ENCODE measurements at regions not wholly inside any gene's neighbourhood (a gene's known extent, or its start where the extent isn't known, plus 50 kb on each side); places are given as distances from the start of the nearest gene placed in this dataset.

- TF ChIP-seq CTCF (IDR thresholded peaks at IDR 0.05; ENCODE audit: control insufficient read depth, insufficient read depth, low read depth, low read length, missing control alignments): no peak
- H3K4me3 ChIP-seq (ENCODE audit: control insufficient read depth, low read depth, low read length): no peak overlapping the region
- DNase-seq (ENCODE audit: low read depth): no peak
Observed at GRCh38 chrX:16039834-16040233, 83.5 kb upstream of the GRPR start.

DNA sequence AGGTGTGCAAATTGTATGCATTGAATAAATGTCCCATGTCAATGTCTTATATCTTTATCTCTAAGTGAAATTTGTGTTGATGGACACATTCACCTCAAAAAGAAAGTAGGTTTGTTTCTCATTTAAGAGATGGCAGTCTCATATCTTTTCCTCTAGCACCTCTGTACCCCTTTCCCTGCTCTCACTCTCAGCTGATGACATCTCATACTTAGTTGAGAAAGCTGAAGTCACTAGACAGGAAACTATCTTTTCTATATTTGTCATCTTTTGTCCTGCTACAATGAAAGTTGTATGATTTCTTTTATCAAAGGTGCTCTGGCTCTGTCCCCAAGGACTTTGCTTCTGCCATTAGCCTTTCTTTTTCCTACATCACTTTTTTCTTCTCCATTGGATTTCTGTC is 84.0 kb upstream of the GRPR start:
- TF ChIP-seq CTCF (IDR thresholded peaks at IDR 0.05; ENCODE audit: control insufficient read depth, insufficient read depth, low read depth, low read length, missing control alignments): no peak

GRCh38 chrX:16033331-16033730 is 90.0 kb upstream of the GRPR start:
- H3K4me3 ChIP-seq (ENCODE audit: control insufficient read depth, low read depth, low read length): no peak overlapping the region
- TF ChIP-seq CTCF (IDR thresholded peaks at IDR 0.05; ENCODE audit: control insufficient read depth, insufficient read depth, low read depth, low read length, missing control alignments): no peak
- DNase-seq (ENCODE audit: low read depth): peak; percentile 27

More for the DNA sequence above, 84.0 kb upstream of the GRPR start:
- no peak overlapping the region for H3K4me3 ChIP-seq (ENCODE audit: control insufficient read depth, low read depth, low read length)
- no peak for DNase-seq (ENCODE audit: low read depth)

DNA sequence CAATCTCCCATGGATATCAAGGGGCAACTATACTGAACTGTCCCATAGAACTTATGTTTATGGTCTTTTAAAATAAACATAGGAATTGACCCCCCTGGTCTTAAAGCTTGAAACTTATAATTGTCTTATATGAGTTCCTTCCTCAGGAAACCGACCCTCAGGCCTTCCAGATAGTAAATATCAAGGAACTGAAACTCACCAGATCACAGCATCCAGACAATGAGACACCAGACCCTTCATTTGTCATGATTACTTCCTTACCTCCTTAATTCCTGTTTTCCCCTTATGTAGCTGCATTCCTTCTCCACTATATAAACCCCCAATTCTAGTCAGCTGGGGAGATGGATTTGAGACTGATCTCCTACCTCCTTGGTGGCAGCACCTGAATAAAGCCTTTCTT is 94.8 kb upstream of the GRPR start:
- H3K4me3 ChIP-seq (ENCODE audit: control insufficient read depth, low read depth, low read length): no peak overlapping the region
- no peak for DNase-seq (ENCODE audit: low read depth)
- no peak for TF ChIP-seq CTCF (IDR thresholded peaks at IDR 0.05; ENCODE audit: control insufficient read depth, insufficient read depth, low read depth, low read length, missing control alignments)

DNA sequence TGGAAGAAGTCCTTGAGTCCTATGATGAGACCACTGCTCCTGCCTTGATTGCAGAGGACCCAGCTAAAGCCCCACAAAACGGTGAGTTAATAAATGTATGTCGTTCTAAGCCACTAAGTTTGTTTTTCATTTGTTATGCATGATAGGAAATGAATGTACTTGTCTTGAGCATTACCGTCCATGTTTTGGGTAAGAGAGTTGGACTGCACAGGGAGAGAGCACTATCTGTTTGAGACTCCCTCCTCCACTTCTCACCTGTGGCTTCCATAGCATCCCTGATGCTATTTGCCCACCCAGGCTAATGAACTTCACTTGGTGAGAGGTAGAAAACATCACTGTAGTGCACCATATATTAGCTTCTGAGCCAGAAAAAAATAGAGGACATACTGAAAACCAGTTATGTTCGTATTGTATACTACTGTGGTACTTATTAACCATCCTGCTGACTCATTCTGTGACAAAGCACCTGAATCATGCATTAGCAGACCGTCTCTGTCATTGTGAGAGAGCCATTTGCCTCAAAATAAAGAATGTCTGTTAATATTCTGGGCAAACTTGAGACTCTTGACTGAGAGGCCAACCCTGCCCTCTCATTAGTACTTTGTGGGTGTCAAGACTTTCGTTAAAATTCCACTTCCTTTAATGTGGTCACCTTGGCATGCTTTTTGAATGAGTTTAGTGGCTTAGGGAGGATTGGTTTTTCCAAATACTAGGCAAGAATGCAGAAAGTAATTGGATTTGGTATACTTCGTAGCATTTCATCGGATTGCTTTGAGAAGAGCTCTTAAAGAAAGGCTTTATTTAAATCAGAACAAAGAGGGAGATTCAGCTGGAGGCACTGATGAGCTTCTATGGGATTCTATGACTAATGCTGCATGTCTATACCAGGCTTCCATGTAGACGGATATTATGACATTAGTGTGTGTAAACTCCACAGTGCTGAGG is 99.3 kb upstream of the GRPR start:
- no peak for TF ChIP-seq CTCF (IDR thresholded peaks at IDR 0.05; ENCODE audit: control insufficient read depth, insufficient read depth, low read depth, low read length, missing control alignments)
- DNase-seq (ENCODE audit: low read depth): no peak
- no peak overlapping the region for H3K4me3 ChIP-seq (ENCODE audit: control insufficient read depth, low read depth, low read length)

DNA sequence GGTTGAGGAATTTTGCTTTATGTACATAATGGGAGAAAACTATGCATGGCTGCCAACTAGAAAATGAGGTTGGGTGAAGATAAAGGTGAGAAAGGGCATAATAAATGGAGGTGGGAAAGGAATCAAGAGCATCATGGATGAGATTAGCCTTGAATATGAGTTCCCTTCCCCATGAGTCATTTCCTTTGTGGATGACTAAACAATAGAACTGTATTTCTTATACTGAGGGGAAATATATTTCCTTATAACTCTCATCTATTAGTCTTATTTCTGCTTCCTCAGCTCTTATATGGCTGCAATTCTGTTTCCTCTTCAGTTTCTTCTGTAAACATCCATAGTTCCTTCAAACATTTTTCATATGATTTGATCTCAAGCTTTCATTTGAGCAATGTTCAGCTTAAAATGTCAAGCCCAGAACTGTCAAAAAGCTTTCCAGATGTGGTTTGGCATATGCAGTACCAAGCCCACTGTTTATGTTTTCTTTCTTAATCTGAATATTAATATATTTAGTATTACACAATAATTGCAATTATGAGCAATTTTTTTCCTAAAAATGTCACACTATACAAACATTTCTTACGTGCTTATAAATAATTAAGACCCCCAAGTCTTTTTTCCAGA is 100.7 kb upstream of the GRPR start:
- no peak for TF ChIP-seq CTCF (IDR thresholded peaks at IDR 0.05; ENCODE audit: control insufficient read depth, insufficient read depth, low read depth, low read length, missing control alignments)
- H3K4me3 ChIP-seq (ENCODE audit: control insufficient read depth, low read depth, low read length): no peak overlapping the region
- DNase-seq (ENCODE audit: low read depth): no peak

Data from AG09309 (cell line).